ENCODE measurements at regions not wholly inside any gene's neighbourhood (a gene's known extent, or its start where the extent isn't known, plus 50 kb on each side); places are given as distances from the start of the nearest gene placed in this dataset.
"Not testable (repeated sequence)": the region's sequence is repeated elsewhere in the genome, so short reads cannot be mapped to it uniquely, and the experiment has no call there.

- Histone ChIP-seq H3K27ac (no peak overlapping the region), H3K9me3 (no peaks in the 10 kb centered on the region), H3K4me1 (ENCODE audit: insufficient read depth) (no peaks in the 10 kb centered on the region), H3K4me3 (no peak overlapping the region), H3K36me3 (no peaks in the 10 kb centered on the region), H3K27me3 (no peaks in the 10 kb centered on the region)
- DNase-seq = no peak
- intact Hi-C loops (cut with DNase I) = no loop called here
- WGBS, 3 donors = 75 to 80% (median 78%) methylated on average over 7 of the region's 7 CpGs
- TF ChIP-seq POLR2A (IDR thresholded peaks at IDR 0.05) (no peak), CTCF (IDR thresholded peaks at IDR 0.05) (no peak), EP300 (IDR thresholded peaks at IDR 0.05) (no peak)
These were observed 53.0 kb downstream of the ACTBL2 start for GRCh38 chr5:57429513-57430120.

GRCh38 chr5:57429021-57429420, 53.6 kb downstream of the ACTBL2 start:
- H3K27ac ChIP-seq; intact Hi-C loops (cut with DNase I); H3K27me3 ChIP-seq; H3K36me3 ChIP-seq; H3K9me3 ChIP-seq; H3K4me1 ChIP-seq (ENCODE audit: insufficient read depth); DNase-seq; H3K4me3 ChIP-seq: not testable (repeated sequence)
- 85 to 92% (median 86%) methylated on average over 2 of the region's 2 CpGs for WGBS, 3 donors

GRCh38 chr5:57422993-57423392, 59.6 kb downstream of the ACTBL2 start:
- H3K4me1 ChIP-seq (ENCODE audit: insufficient read depth) = no peaks in the 10 kb centered on the region
- H3K27me3 ChIP-seq = no peaks in the 10 kb centered on the region
- no peaks in the 10 kb centered on the region for H3K36me3 ChIP-seq
- no peaks in the 10 kb centered on the region for H3K9me3 ChIP-seq
- WGBS, 3 donors = 74 to 94% (median 80%) methylated on average over 17 of the region's 17 CpGs
- no peak overlapping the region for H3K4me3 ChIP-seq
- intact Hi-C loops (cut with DNase I) = no loop called here
- TF ChIP-seq CTCF (IDR thresholded peaks at IDR 0.05) (no peak), POLR2A (IDR thresholded peaks at IDR 0.05) (no peak), EP300 (IDR thresholded peaks at IDR 0.05) (no peak)
- DNase-seq = no peak
- no peak overlapping the region for H3K27ac ChIP-seq

GRCh38 chr5:57422341-57422740, 60.3 kb downstream of the ACTBL2 start:
- H3K9me3 ChIP-seq = no peaks in the 10 kb centered on the region
- no peak for DNase-seq
- intact Hi-C loops (cut with DNase I) = no loop called here
- no peaks in the 10 kb centered on the region for H3K4me1 ChIP-seq (ENCODE audit: insufficient read depth)
- no peaks in the 10 kb centered on the region for H3K27me3 ChIP-seq
- H3K4me3 ChIP-seq = no peak overlapping the region
- no peak for TF ChIP-seq EP300 (IDR thresholded peaks at IDR 0.05)
- TF ChIP-seq CTCF (IDR thresholded peaks at IDR 0.05) = no peak
- no peak for TF ChIP-seq POLR2A (IDR thresholded peaks at IDR 0.05)
- no peaks in the 10 kb centered on the region for H3K36me3 ChIP-seq
- no peak overlapping the region for H3K27ac ChIP-seq
- WGBS, 3 donors = 93 to 96% (median 94%) methylated on average over 21 of the region's 21 CpGs

- Histone ChIP-seq H3K36me3 (no peaks in the 10 kb centered on the region), H3K27me3 (no peaks in the 10 kb centered on the region), H3K4me1 (ENCODE audit: insufficient read depth) (no peaks in the 10 kb centered on the region), H3K27ac (no peak overlapping the region), H3K4me3 (no peak overlapping the region), H3K9me3 (no peaks in the 10 kb centered on the region)
- TF ChIP-seq EP300 (IDR thresholded peaks at IDR 0.05) (no peak), CTCF (IDR thresholded peaks at IDR 0.05) (no peak), POLR2A (IDR thresholded peaks at IDR 0.05) (no peak)
- DNase-seq = no peak
- intact Hi-C loops (cut with DNase I) = no loop called here
- WGBS, 3 donors = 82 to 84% (median 84%) methylated on average over 3 of the region's 3 CpGs
These were observed 61.8 kb downstream of the ACTBL2 start for GRCh38 chr5:57420801-57421200.

All from ovary (tissue), 7 donors.